Kidney (tissue), 13 donors: ENCODE measurements at regions not wholly inside any gene's neighbourhood (a gene's known extent, or its start where the extent isn't known, plus 50 kb on each side); places are given as distances from the start of the nearest gene placed in this dataset.

Source experiments
- DNase-seq, 5 donors: peaks; one replicate each; pipeline ENCODE4 v3.0.0-alpha.2; 2013 to 2020
- FAIRE-seq: peaks from 2 replicates; lab custom pipeline; 2012; peaks lifted over from hg19 to GRCh38; lab: Jason Lieb, UNC
- H3K27ac ChIP-seq, 2 donors: one replicate each; pipeline ENCODE4 v1.7.0; 2013; ENCODE audit warnings: low read depth in 2 of 2, low read length in 2 of 2, inconsistent platforms in 1 of 2
- H3K27me3 ChIP-seq: one replicate; pipeline ENCODE4 v1.7.1; 2013; ENCODE audit warnings: low read length, inconsistent platforms; ENCODE audit not compliant: control insufficient read depth, insufficient read depth
- H3K36me3 ChIP-seq, 3 donors: one replicate each; pipeline versions ENCODE4 v1.7.0 to v1.7.1; 2013; ENCODE audit warnings: low read length in 3 of 3, control low read depth in 1 of 3, inconsistent platforms in 1 of 3; ENCODE audit not compliant: insufficient read depth in 3 of 3, control insufficient read depth in 2 of 3
- H3K4me1 ChIP-seq, 3 donors: one replicate each; pipeline versions ENCODE4 v1.7.0 to v1.7.1; 2013; ENCODE audit warnings: low read length in 3 of 3, inconsistent platforms in 1 of 3, low read depth in 1 of 3; ENCODE audit not compliant: control insufficient read depth in 2 of 3, insufficient read depth in 2 of 3
- H3K4me3 ChIP-seq, 3 donors: one replicate each; pipeline versions ENCODE4 v1.7.0 to v1.8.1; 2013; ENCODE audit warnings: low read length in 3 of 3, control low read depth in 1 of 3, inconsistent platforms in 1 of 3
- H3K9ac ChIP-seq, 3 donors: one replicate each; pipeline versions ENCODE4 v1.7.0 to v1.7.1; 2013; ENCODE audit warnings: low read length in 3 of 3, control low read depth in 1 of 3, inconsistent platforms in 1 of 3
- H3K9me3 ChIP-seq, 3 donors: one replicate each; pipeline versions ENCODE4 v1.7.0 to v1.7.1; 2013; ENCODE audit warnings: low read length in 3 of 3, control low read depth in 1 of 3, inconsistent platforms in 1 of 3; ENCODE audit not compliant: control insufficient read depth in 2 of 3, insufficient read depth in 1 of 3
- CTCF ChIP-seq: IDR thresholded peaks from 3 replicates; pipeline ENCODE4 v1.5.1; 2012; ENCODE audit warnings: mild to moderate bottlenecking, moderate library complexity, borderline replicate concordance; ENCODE audit not compliant: insufficient read depth; ENCODE audit errors: extremely low read depth
- intact Hi-C: fragments of 100-400 bp; cut with DNase I; formaldehyde crosslinking; loops from one replicate; pipeline ENCODE4 v1.11.1; 2022
- donor health status: control.
- donor health status: control.
- donor health status: control.
- donor health status: control.
- donor health status: control.
- donor health status: DM: yes; HTN: yes; CAD: no.
- donor health status: Normal renal cell carcinoma (clear cell type).

GRCh38 chr14:37932481-37932880 is 275.2 kb upstream of the SSTR1 start:
- Histone ChIP-seq H3K4me3 (no peak overlapping the region), H3K27ac (no peak overlapping the region), H3K27me3 (no peaks in the 10 kb centered on the region), H3K9me3 (no peaks in the 10 kb centered on the region), H3K9ac (no peak overlapping the region), H3K4me1 (no peaks in the 10 kb centered on the region), H3K36me3 (no peaks in the 10 kb centered on the region)
- no peak for TF ChIP-seq CTCF
- no peak for FAIRE-seq
- intact Hi-C loops, result no loop called here
- DNase-seq, result no peak

- no peak for TF ChIP-seq CTCF
- H3K27me3 ChIP-seq, result no peaks in the 10 kb centered on the region
- intact Hi-C loops, result no loop called here
- DNase-seq (no peak), FAIRE-seq (no peak)
- H3K4me1 ChIP-seq, result no peaks in the 10 kb centered on the region
- no peak overlapping the region for H3K4me3 ChIP-seq
- no peak overlapping the region for H3K27ac ChIP-seq
- H3K9ac ChIP-seq, result no peak overlapping the region
- H3K9me3 ChIP-seq, result no peaks in the 10 kb centered on the region
- no peaks in the 10 kb centered on the region for H3K36me3 ChIP-seq
These were observed 270.7 kb upstream of the SSTR1 start for GRCh38 chr14:37936971-37937370.

GRCh38 chr14:37939442-37940028 is 268.2 kb upstream of the SSTR1 start:
- Histone ChIP-seq H3K9me3 (no peaks in the 10 kb centered on the region), H3K27me3 (no peaks in the 10 kb centered on the region), H3K27ac (no peak overlapping the region), H3K4me1 (no peaks in the 10 kb centered on the region), H3K36me3 (no peaks in the 10 kb centered on the region), H3K9ac (no peak overlapping the region), H3K4me3 (no peak overlapping the region)
- intact Hi-C loops, result no loop called here
- no peak for FAIRE-seq
- peak in 2 of 5 donors; percentile 7 to 9 for DNase-seq
- no peak for TF ChIP-seq CTCF

GRCh38 chr14:37945959-37946358 is 261.7 kb upstream of the SSTR1 start:
- H3K27me3 ChIP-seq, result no peaks in the 10 kb centered on the region
- no peaks in the 10 kb centered on the region for H3K36me3 ChIP-seq
- H3K4me3 ChIP-seq, result no peak overlapping the region
- no peak overlapping the region for H3K9ac ChIP-seq
- FAIRE-seq (no peak), DNase-seq (no peak)
- peaks cover 0 to 14% (median 0%) of the 10 kb centered on the region in 3 donors for H3K9me3 ChIP-seq
- intact Hi-C loops, result no loop called here
- no peak for TF ChIP-seq CTCF
- H3K4me1 ChIP-seq, result no peaks in the 10 kb centered on the region
- H3K27ac ChIP-seq, result no peak overlapping the region
